Thyroid gland (tissue), 4 donors: ENCODE measurements at regions not wholly inside any gene's neighbourhood (a gene's known extent, or its start where the extent isn't known, plus 50 kb on each side); places are given as distances from the start of the nearest gene placed in this dataset.
"Not testable (repeated sequence)": the region's sequence is repeated elsewhere in the genome, so short reads cannot be mapped to it uniquely, and the experiment has no call there.

Source experiments
- DNase-seq, 2 donors: peaks; one replicate each; pipeline ENCODE4 v3.0.0-alpha.2; 2019
- H3K27ac ChIP-seq, 3 donors: fragments of 200-600 bp; sonication (generic); 1 replicate in 2 of 3; 2 replicates in 1 of 3; pipeline ENCODE4 v1.5.1; 2016 to 2019; ENCODE audit warnings: mild to moderate bottlenecking in 1 of 3, moderate library complexity in 1 of 3
- H3K27me3 ChIP-seq: fragments of 200-600 bp; sonication (generic); one replicate; pipeline ENCODE4 v1.5.1; 2019
- H3K36me3 ChIP-seq, 2 donors: fragments of 200-600 bp; sonication (generic); one replicate each; pipeline ENCODE4 v1.5.1; 2016 to 2019
- H3K4me1 ChIP-seq, 2 donors: fragments of 200-600 bp; sonication (generic); one replicate each; pipeline ENCODE4 v1.5.1; 2017 to 2019
- H3K4me3 ChIP-seq, 3 donors: fragments of 200-600 bp; sonication (generic); replicated peaks in 1 of 3; 1 replicate in 2 of 3; 2 replicates in 1 of 3; pipeline ENCODE4 v1.5.1; 2016; ENCODE audit warnings: mild to moderate bottlenecking in 1 of 3
- H3K9me3 ChIP-seq: fragments of 200-600 bp; sonication (generic); one replicate; pipeline ENCODE4 v1.5.1; 2017
- POLR2A ChIP-seq, 2 donors: fragments of 450-650 bp; IDR thresholded peaks; one replicate each; pipeline ENCODE4 v1.6.1; 2017; ENCODE audit warnings: antibody characterized with exemption in 2 of 2, mild to moderate bottlenecking in 2 of 2, moderate library complexity in 1 of 2
- WGBS, 2 donors: methylation state at CpG; one replicate each; pipeline ENCODE4 v1.1.5; 2017; 5-methylcytosine and 5-hydroxymethylcytosine counted together
- intact Hi-C: fragments of 100-400 bp; cut with DNase I; formaldehyde crosslinking; loops from one replicate; pipeline ENCODE4 v1.15.1; 2023
- TF ChIP-seq, protein P1 (sequence below), 6 experiments: fragments of 200-600 bp in 3 of 6; fragments of 450-650 bp in 3 of 6; sonication (generic) in 3 of 6; IDR thresholded peaks; one replicate each; pipeline ENCODE4 v1.5.1; 2016 to 2019; ENCODE audit warnings: antibody characterized with exemption in 6 of 6, mild to moderate bottlenecking in 2 of 6, inconsistent platforms in 1 of 6, moderate library complexity in 1 of 6

DNA sequence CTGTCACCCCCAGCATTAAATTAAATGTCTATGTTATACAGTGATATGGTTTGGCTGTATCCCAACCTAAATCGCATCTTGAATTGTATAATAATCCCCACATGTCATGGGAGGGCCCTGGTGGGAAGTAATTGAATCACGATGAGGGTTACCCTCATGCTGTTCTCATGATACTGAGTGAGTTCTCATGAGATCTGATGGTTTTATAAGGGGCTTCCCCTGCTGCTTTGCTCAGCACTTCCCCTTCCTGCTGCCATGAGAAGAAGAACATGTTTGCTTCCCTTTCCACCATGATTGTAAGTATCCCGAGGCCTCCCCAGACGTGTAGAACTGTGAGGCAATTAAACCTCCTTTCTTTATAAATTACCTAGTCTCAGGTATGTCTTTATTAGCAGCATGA lies 445.7 kb downstream of the MRPL39 start:
- TF ChIP-seq, protein P1, sequence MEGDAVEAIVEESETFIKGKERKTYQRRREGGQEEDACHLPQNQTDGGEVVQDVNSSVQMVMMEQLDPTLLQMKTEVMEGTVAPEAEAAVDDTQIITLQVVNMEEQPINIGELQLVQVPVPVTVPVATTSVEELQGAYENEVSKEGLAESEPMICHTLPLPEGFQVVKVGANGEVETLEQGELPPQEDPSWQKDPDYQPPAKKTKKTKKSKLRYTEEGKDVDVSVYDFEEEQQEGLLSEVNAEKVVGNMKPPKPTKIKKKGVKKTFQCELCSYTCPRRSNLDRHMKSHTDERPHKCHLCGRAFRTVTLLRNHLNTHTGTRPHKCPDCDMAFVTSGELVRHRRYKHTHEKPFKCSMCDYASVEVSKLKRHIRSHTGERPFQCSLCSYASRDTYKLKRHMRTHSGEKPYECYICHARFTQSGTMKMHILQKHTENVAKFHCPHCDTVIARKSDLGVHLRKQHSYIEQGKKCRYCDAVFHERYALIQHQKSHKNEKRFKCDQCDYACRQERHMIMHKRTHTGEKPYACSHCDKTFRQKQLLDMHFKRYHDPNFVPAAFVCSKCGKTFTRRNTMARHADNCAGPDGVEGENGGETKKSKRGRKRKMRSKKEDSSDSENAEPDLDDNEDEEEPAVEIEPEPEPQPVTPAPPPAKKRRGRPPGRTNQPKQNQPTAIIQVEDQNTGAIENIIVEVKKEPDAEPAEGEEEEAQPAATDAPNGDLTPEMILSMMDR (IDR thresholded peaks at IDR 0.05) = no peak
- no peak for TF ChIP-seq POLR2A (IDR thresholded peaks at IDR 0.05)

GRCh38 chr21:25155020-25155419 lies 452.3 kb downstream of the MRPL39 start:
- H3K4me3 ChIP-seq, H3K27me3 ChIP-seq, H3K36me3 ChIP-seq, DNase-seq, intact Hi-C loops, H3K4me1 ChIP-seq, H3K27ac ChIP-seq, H3K9me3 ChIP-seq: not testable (repeated sequence)
- 33 to 75% methylated on average over 1 of the region's 1 CpG for WGBS, 2 donors

More for the DNA sequence above, 445.7 kb downstream of the MRPL39 start:
- no peak for DNase-seq
- Histone ChIP-seq H3K4me3 (no peak overlapping the region), H3K9me3 (no peaks in the 10 kb centered on the region), H3K27ac (no peak overlapping the region), H3K36me3 (no peaks in the 10 kb centered on the region), H3K27me3 (no peaks in the 10 kb centered on the region), H3K4me1 (no peaks in the 10 kb centered on the region)
- intact Hi-C loops = no loop called here
- WGBS, 2 donors = 78 to 81% methylated on average over 4 of the region's 4 CpGs

DNA sequence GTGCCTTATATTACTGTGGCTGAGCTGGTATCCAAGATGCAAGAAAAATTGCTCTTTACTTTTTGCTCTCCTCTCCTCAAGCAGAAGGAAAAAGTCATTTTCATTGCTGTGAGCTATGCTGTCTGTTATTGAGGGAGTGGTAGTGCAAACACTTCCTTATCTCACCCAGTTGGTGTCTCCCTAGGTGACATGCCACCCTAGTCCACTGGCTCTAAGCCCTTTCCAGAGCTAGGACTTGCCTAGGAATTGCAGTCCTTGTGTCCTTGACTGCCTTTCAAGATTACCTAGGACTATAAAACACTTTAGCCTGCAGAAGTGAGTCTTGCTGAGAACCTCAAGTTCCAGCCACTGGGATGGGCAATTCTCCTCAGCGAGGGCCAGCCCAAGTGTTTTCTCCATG lies 458.3 kb downstream of the MRPL39 start:
- Histone ChIP-seq H3K27me3 (no peaks in the 10 kb centered on the region), H3K4me3 (no peak overlapping the region), H3K27ac (no peak overlapping the region), H3K4me1 (no peaks in the 10 kb centered on the region), H3K9me3 (no peaks in the 10 kb centered on the region), H3K36me3 (no peaks in the 10 kb centered on the region)
- intact Hi-C loops = no loop called here
- WGBS, 2 donors = 43 to 67% methylated on average over 1 of the region's 1 CpG
- TF ChIP-seq, protein P1 (IDR thresholded peaks at IDR 0.05) = no peak
- no peak for TF ChIP-seq POLR2A (IDR thresholded peaks at IDR 0.05)
- DNase-seq = no peak

- 67 to 72% methylated on average over 1 of the region's 1 CpG for WGBS, 2 donors
- intact Hi-C loops = no loop called here
- Histone ChIP-seq H3K4me3 (no peak overlapping the region), H3K9me3 (no peaks in the 10 kb centered on the region), H3K27me3 (no peaks in the 10 kb centered on the region), H3K4me1 (no peaks in the 10 kb centered on the region), H3K36me3 (no peaks in the 10 kb centered on the region), H3K27ac (no peak overlapping the region)
- no peak for DNase-seq
- no peak for TF ChIP-seq POLR2A (IDR thresholded peaks at IDR 0.05)
- TF ChIP-seq, protein P1 (IDR thresholded peaks at IDR 0.05) = no peak
These were observed 467.9 kb downstream of the MRPL39 start for GRCh38 chr21:25139414-25139813.

GRCh38 chr21:25133939-25134338 lies 473.3 kb downstream of the MRPL39 start:
- no peaks in the 10 kb centered on the region for H3K36me3 ChIP-seq
- H3K27ac ChIP-seq = no peak overlapping the region
- WGBS, 2 donors = 75 to 84% methylated on average over 2 of the region's 2 CpGs
- H3K27me3 ChIP-seq = no peaks in the 10 kb centered on the region
- H3K9me3 ChIP-seq = no peaks in the 10 kb centered on the region
- no peak for DNase-seq
- H3K4me3 ChIP-seq = no peak overlapping the region
- H3K4me1 ChIP-seq = no peaks in the 10 kb centered on the region
- no peak for TF ChIP-seq POLR2A (IDR thresholded peaks at IDR 0.05)
- TF ChIP-seq, protein P1 (IDR thresholded peaks at IDR 0.05) = no peak
- intact Hi-C loops = no loop called here

DNA sequence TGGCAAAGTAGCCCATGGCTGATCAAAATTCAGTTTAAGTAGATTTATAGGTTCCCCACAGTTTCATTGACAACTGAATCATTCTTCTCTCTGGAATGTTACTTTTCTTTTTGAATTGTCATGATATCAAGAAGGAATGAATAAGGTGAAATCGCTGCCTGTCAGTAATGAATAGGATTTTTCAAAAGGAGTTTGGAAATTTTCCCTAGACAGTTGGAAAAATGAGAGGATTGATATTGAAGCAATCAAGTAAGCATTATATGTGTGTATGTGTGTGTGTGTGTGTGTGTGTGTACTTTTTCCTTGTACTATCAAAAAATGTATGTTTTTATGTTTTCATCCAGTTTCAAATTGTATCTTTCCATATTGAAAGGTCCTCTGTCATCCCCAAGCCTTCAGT lies 479.5 kb downstream of the MRPL39 start:
- Histone ChIP-seq H3K27ac (no peak overlapping the region), H3K36me3 (no peaks in the 10 kb centered on the region), H3K27me3 (no peaks in the 10 kb centered on the region), H3K9me3 (no peaks in the 10 kb centered on the region), H3K4me3 (no peak overlapping the region), H3K4me1 (no peaks in the 10 kb centered on the region)
- intact Hi-C loops = no loop called here
- DNase-seq = no peak
- TF ChIP-seq POLR2A (IDR thresholded peaks at IDR 0.05) = no peak
- TF ChIP-seq, protein P1 (IDR thresholded peaks at IDR 0.05) = no peak
- WGBS, 2 donors = 67 to 82% methylated on average over 1 of the region's 1 CpG
